GM12878 (cell line): ENCODE measurements at regions not wholly inside any gene's neighbourhood (a gene's known extent, or its start where the extent isn't known, plus 50 kb on each side); places are given as distances from the start of the nearest gene placed in this dataset.

Experiments
- CEBPZ ChIP-seq: fragments of 150-350 bp; IDR thresholded peaks from 2 replicates; pipeline ENCODE4 v1.6.1; 2016; ENCODE audit warnings: low read depth, low read length
- ETV6 ChIP-seq, 2 experiments: fragments of 450-650 bp in 1 of 2; IDR thresholded peaks in 1 of 2; conservative IDR thresholded peaks in 1 of 2; 2 replicates each; pipeline ENCODE4 v1.6.1; 2014; ENCODE audit warnings: antibody characterized with exemption in 1 of 2, borderline replicate concordance in 1 of 2, low read depth in 1 of 2, mild to moderate bottlenecking in 1 of 2, moderate library complexity in 1 of 2
- LARP7 ChIP-seq: fragments of 450-650 bp; IDR thresholded peaks from 2 replicates; pipeline ENCODE4 v1.6.1; 2017; ENCODE audit warnings: mild to moderate bottlenecking
- NR2C1 ChIP-seq: fragments of 450-650 bp; IDR thresholded peaks from 2 replicates; pipeline ENCODE4 v1.6.1; 2017; ENCODE audit warnings: antibody characterized with exemption, mild to moderate bottlenecking, moderate library complexity
- SIN3A ChIP-seq: IDR thresholded peaks from 2 replicates; pipeline ENCODE4 v1.6.1; 2012; ENCODE audit warnings: low read depth, low read length, improper control_type of control experiment
- SP1 ChIP-seq: IDR thresholded peaks from one replicate; pipeline ENCODE4 v1.6.1; 2011; ENCODE audit warnings: low read depth, low read length
- SREBF2 ChIP-seq: IDR thresholded peaks from 2 replicates; pipeline ENCODE4 v1.6.1; 2012; ENCODE audit warnings: mild to moderate bottlenecking, low read length
- TF ChIP-seq, protein P1 (sequence below): fragments of 450-650 bp; IDR thresholded peaks from 2 replicates; pipeline ENCODE4 v1.6.1; 2017; ENCODE audit warnings: mild to moderate bottlenecking, low read depth, inconsistent platforms; ENCODE audit not compliant: poor library complexity, severe bottlenecking
- TF ChIP-seq, protein P2 (sequence below): fragments of 450-650 bp; IDR thresholded peaks from 2 replicates; pipeline ENCODE4 v1.6.1; 2016; ENCODE audit warnings: mild to moderate bottlenecking

DNA sequence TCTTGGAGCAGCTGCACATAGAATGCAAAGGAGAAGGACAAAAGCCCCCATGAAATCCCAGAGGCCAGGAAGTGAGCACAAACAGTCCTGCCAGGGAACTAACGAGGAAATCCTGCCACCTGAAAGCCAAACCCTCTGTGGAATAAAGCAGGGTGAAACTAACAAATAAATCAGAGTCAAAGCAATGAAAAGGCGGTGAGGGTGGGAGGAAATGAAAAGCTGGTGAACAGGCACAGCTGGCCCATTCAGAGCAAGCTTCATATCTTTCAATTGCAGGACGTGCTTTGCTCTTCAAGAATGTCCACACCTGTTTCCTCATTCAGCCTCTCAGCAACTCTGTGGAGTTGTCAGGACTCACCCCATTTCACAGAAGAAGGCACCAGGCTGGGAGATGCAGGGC is 108.1 kb downstream of the ABCC12 start (continued):
- no peak for TF ChIP-seq LARP7
- no peak for TF ChIP-seq SIN3A
- TF ChIP-seq, protein P1, sequence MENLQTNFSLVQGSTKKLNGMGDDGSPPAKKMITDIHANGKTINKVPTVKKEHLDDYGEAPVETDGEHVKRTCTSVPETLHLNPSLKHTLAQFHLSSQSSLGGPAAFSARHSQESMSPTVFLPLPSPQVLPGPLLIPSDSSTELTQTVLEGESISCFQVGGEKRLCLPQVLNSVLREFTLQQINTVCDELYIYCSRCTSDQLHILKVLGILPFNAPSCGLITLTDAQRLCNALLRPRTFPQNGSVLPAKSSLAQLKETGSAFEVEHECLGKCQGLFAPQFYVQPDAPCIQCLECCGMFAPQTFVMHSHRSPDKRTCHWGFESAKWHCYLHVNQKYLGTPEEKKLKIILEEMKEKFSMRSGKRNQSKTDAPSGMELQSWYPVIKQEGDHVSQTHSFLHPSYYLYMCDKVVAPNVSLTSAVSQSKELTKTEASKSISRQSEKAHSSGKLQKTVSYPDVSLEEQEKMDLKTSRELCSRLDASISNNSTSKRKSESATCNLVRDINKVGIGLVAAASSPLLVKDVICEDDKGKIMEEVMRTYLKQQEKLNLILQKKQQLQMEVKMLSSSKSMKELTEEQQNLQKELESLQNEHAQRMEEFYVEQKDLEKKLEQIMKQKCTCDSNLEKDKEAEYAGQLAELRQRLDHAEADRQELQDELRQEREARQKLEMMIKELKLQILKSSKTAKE: no peak
- no peak for TF ChIP-seq SP1
- TF ChIP-seq ETV6 (conservative IDR thresholded peaks at IDR 0.05 in 1 of 2, IDR thresholded peaks at IDR 0.05 in 1 of 2; ENCODE audit: borderline replicate concordance in 1 of 2, low read depth in 1 of 2): no peak
- no peak for TF ChIP-seq NR2C1
- no peak for TF ChIP-seq CEBPZ
- TF ChIP-seq, protein P2, sequence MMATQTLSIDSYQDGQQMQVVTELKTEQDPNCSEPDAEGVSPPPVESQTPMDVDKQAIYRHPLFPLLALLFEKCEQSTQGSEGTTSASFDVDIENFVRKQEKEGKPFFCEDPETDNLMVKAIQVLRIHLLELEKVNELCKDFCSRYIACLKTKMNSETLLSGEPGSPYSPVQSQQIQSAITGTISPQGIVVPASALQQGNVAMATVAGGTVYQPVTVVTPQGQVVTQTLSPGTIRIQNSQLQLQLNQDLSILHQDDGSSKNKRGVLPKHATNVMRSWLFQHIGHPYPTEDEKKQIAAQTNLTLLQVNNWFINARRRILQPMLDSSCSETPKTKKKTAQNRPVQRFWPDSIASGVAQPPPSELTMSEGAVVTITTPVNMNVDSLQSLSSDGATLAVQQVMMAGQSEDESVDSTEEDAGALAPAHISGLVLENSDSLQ: no peak
- no peak for TF ChIP-seq SREBF2
